GM15510 (cell line): ENCODE measurements at regions not wholly inside any gene's neighbourhood (a gene's known extent, or its start where the extent isn't known, plus 50 kb on each side); places are given as distances from the start of the nearest gene placed in this dataset.

ENCODE experiments used
- POLR2A ChIP-seq: IDR thresholded peaks from 3 replicates; pipeline ENCODE4 v1.6.1; 2011; ENCODE audit warnings: borderline replicate concordance; ENCODE audit not compliant: insufficient read length; ENCODE audit errors: extremely low read depth

DNA sequence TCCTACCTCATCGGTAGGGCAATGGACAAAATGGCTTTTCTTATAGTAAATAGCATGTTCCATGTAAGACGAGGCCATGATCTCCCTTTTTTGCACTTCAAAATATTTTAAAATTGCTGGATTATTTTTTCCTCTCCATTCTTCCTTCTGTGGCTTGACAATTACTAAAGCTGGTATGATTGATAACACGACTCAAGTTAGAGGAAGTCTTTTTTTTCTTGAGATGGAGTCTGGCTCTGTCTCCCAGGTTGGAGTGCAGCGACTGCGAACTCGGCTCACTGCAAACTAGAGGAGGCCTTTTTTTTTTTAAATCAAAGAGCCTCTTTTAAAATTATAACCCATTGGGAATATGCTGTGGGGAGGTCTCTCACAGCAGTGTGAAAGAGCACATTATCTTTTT lies 124.5 kb upstream of the TBL1XR1 start:
- TF ChIP-seq POLR2A, result no peak

DNA sequence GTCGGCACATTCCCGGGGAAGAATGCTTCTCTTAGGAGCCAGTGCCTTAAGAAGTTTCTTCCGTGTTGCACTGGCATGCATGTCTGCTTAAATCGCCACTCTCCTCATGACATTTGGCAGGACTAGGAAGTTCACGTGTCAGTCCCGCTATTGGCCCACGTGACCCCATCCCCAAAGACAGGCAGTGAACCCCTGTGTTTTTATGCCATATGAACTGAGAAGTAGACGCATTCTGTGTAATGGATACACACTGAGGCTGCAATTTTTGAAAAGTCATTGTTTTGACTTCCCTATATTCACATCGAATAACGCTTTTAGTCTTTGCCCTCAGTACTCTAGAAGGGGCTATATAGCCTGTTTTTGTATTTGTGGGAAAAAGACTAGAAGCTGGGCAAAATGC lies 125.6 kb upstream of the TBL1XR1 start:
- TF ChIP-seq POLR2A, result no peak

DNA sequence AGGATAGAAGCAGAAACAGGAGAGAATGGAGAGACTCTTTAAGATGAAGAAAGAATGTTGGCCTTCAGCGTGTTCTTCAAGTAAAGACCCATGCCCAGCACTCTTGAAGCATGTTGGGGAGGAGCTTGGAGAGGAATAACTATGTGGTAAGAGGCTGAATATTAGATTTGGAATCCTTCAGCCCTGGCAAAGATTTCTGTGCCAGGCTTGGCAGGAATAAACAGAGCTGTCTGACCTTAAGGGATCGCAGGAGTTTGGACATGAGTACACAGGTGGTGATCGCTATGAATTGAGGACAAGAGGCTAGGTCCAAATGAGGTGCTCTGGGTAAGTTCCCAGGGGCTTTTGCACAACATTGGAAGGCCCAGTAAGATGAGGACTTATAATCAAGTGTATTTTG lies 132.6 kb upstream of the TBL1XR1 start:
- no peak for TF ChIP-seq POLR2A

GRCh38 chr3:177330779-177331178 lies 133.5 kb upstream of the TBL1XR1 start:
- no peak for TF ChIP-seq POLR2A

GRCh38 chr3:177331203-177331835 lies 134.0 kb upstream of the TBL1XR1 start:
- no peak for TF ChIP-seq POLR2A

DNA sequence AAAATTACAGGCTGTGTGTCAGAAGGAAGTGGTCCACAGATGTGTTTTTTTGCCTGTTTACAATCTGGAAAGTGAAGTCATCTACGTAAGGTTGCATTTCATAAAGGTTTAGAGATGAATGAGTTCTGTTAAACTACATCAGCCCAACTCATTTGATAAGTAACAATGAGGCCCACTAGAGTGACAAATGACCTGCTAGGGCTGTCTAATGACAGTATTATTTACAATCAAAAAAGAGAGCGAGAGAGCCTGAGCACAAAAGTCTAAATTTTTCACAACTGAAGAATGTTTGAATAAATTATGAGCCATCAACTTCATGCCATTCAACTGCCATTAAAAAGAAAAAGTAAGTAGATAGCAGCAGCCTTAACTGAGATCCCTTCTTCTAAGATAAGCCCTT lies 135.7 kb upstream of the TBL1XR1 start:
- no peak for TF ChIP-seq POLR2A

DNA sequence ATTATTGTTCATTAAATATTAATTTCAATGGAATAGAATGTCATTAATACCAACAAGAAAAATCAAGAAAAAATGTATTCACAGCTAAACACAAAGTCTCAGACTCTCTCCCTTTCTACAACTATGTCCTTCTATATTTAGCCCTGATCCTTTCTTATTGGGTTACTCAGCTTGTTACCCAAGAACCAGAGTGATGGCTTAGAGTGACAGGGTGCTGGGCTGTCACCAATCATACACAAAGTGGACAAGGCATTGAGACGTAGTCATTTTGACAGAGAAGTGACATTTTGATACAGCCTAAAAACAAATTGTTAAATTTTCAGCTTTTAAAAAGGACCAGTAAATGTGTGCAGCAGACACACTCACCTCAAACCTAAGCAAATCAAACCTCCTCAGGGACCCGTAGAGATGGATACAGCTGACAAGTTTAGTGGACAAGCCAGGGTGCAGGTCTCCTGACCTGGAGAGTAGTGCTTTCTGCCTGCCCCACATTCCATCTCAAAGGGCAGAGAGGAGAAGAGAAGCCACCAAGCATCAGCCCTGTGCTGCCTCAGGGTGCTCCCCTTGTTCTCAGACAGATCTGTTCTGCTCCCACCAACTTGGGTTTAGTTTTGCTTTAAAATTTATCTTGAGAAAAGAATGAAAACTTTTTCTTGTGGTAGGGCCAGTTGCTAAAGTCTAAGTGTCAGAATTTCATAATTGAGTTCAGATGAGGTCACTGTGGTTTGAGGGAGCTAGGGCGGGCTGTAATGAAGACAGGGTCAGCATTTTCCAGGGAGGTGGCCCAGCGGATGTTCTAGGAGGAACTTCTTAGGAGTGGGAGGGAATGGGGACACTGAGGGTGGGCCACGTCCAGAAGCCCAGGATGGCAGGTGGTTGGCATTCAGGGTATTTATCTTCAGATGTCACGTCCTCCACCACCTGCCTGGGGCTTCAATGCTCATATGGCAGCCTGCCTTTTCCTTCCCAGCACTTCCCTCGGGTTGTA lies 136.5 kb upstream of the TBL1XR1 start:
- TF ChIP-seq POLR2A, result no peak

DNA sequence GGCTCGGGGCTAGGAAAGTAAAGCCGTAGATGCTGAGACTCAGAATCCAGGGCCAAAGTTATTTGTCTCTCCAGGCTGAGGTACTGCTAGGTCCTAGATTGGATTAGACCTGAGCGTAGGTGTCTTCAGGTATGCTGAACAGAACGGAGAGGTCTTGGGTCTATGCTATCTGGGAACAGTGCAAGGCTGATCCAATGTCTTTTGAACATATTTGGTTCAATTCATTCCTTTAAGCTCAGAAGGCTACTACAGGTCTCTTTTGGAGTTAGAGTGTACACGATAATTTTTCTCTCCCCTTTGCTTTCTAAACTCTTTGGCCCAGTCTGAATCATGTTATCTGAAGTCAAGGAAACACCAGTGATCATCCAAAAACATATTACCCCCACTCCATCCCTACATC lies 137.5 kb upstream of the TBL1XR1 start:
- TF ChIP-seq POLR2A, result no peak

DNA sequence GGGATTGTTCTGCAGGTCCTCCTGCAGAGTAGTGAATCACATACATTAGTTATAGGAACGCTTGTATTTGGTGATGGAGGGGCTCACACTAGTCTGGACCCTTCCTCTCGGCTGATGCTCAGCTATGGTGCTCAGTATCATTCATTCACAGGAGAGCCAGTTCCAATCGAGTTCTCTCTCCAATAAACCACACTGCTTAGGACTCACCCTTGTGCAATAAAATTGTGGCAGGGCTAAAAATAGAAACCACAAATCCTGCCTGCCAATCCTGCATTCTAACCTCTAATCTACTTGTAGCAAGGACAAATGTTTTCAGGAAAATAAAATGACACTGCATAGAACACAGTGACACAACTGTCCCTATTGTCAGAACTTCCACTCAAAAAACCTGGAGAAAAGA lies 138.4 kb upstream of the TBL1XR1 start:
- TF ChIP-seq POLR2A, result no peak

- no peak for TF ChIP-seq POLR2A
Observed at GRCh38 chr3:177336873-177337450, 139.7 kb upstream of the TBL1XR1 start.

- no peak for TF ChIP-seq POLR2A
Observed at GRCh38 chr3:177337541-177338331, 140.5 kb upstream of the TBL1XR1 start.

- no peak for TF ChIP-seq POLR2A
Observed at GRCh38 chr3:177338697-177339219, 141.5 kb upstream of the TBL1XR1 start.

GRCh38 chr3:177340243-177340830 lies 143.1 kb upstream of the TBL1XR1 start:
- no peak for TF ChIP-seq POLR2A
